Left ventricle myocardium superior (tissue), 1 donor: ENCODE measurements at regions not wholly inside any gene's neighbourhood (a gene's known extent, or its start where the extent isn't known, plus 50 kb on each side); places are given as distances from the start of the nearest gene placed in this dataset.
"Not testable (repeated sequence)": the region's sequence is repeated elsewhere in the genome, so short reads cannot be mapped to it uniquely, and the experiment has no call there.

ENCODE experiments used
- ATAC-seq: fragments of 200-7000 bp; cut with Tn5 transposase; one replicate; pipeline ENCODE4 v1.9.1; 2020; ENCODE audit warnings: mild to moderate bottlenecking, moderate library complexity
- DNase-seq: peaks from one replicate; pipeline ENCODE4 v3.0.0-alpha.2; 2020
- intact Hi-C: fragments of 100-400 bp; cut with micrococcal nuclease; formaldehyde crosslinking; loops from one replicate; pipeline ENCODE4 v1.11.0; 2022
- donor health status: DM: no; HTN: yes; CAD: no; lungs with severe emphysema.

- intact Hi-C loops = loop anchor here (5.0 kb wide), 1 partner anchor 235 kb away; no protein-coding TSS in a partner anchor
- no peak for ATAC-seq
- DNase-seq = no peak
These were observed 51.9 kb upstream of the NMUR2 start for GRCh38 chr5:152456815-152457443.

DNA sequence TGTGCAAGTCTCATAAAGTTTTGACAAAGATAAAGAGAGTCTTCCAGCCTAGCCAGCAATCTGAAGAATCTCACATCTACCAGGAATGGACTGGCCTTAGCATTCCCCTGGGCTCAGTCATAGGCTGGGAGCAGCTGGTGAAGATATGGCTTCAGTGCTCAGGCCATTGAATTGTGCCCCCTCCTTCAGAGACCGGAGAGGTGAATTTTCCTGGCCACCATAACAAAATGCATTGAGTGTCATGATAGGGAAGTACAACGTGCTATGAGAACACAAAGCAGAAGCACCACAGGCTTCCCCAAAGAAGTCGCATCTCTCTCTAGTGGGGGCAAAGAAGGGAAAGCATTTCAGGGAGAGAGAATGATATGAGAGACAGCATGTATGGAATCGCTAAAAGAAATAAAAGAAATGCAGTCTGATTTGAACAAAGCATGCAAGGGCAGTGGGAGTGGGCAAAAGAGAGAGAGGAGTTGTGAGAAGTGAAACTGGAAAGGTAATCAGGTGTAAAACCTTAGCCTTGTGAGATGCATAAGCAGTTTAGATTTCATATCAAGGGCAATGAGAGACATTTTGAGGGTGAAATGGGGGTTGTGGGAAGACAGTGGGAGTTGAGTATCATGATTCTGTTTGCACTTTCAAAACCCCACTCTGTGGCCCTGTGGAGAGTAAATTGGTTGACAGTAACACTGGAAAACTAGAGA lies 57.1 kb upstream of the NMUR2 start:
- DNase-seq (no peak), ATAC-seq (peak; percentile 33)
- intact Hi-C loops = no loop called here

DNA sequence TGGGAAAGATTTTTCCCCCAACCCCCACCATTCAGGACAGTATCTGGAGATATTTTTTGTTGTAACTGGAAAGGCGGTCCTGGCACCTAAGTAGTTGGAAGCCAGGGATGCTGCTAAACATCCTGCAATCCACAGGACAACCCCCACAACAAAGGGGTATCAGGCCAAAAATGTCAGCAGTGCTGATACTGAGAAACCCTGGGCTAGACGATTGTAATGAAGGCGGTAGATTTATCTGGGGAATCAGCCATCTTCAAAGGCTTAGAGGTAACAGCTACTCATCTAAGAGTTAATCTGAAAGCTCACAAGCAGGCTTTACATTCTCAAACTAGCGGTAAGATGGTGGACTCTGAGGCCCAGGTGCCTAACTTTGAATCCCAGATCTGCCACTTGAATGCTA lies 59.0 kb upstream of the NMUR2 start:
- ATAC-seq = no peak
- intact Hi-C loops = no loop called here

DNA sequence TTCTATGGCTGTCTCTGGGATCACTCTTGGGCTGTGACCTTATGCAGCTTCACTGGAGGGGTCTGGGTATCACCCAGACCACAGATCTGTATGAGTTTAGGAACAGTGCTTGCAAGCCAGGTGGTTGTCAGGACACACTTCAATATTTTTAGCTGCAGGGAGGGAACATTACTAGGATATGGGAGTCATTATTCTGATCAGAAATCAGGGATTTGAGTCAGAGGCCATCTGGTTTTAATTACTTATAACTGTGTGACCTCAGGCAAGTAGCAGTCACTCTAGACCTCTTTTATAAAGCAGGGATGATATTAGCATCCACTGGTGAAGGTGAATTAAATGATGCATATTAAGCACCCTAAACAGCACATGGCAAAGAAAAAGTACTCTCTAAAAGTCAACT lies 60.1 kb upstream of the NMUR2 start:
- intact Hi-C loops = no loop called here
- ATAC-seq (peak; percentile 18), DNase-seq (no peak)

More for the DNA sequence above, 59.0 kb upstream of the NMUR2 start:
- no peak for DNase-seq

DNA sequence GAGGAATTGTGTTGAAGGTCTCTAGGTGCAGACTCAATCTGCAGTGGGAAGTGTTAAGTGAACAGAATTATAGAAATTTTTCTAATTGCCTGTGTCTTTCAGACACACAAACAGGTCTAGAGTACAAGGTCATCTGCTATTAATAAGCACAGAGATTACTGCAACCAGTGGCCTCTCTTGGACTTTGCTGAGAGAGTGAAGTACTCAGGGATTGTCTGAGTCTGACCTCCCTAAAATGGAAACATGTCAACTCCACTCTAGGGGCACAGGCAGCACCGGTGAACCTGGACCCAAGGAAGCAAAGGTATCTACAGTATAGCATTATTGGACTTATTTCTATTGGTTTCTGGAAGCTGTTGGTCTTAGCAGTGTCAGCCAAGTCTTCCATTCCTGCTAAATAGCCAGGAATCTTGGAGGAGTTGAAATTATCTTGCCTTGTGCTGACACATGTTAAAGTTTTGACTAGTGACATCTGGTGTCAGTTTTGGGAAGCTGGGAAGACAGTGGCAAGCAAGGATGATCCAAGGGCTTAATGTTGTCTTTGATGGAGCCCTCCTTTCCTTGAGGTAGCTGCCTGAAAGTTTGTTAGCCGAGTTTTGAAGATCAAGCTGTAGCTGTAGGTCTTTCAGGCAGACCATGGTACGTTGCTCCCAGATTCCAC lies 61.1 kb upstream of the NMUR2 start:
- no peak for DNase-seq
- intact Hi-C loops = no loop called here
- peak; percentile 93 for ATAC-seq

DNA sequence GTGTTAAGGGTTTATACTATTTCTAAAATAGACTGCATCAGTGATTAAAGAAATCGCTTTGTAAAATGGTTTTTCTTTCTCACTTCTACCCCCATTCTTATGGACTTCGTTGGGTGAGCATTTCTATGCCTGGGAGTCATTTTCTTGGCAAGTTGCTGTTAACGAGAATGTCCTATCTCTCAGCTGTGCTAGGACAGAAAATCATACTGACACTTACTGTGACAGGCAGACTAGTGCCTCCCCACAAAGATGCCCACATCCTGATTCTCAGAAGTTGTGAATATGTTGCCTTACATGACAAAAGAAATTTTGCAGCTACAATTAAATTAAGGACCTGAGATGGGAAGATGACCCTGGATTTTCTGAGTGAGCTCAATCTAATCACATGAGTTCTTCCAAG lies 65.1 kb upstream of the NMUR2 start:
- intact Hi-C loops = no loop called here
- DNase-seq (no peak), ATAC-seq (peak; percentile 63)

GRCh38 chr5:152472083-152472482 lies 67.0 kb upstream of the NMUR2 start:
- ATAC-seq (no peak), DNase-seq (no peak)
- intact Hi-C loops = no loop called here

- intact Hi-C loops = no loop called here
- ATAC-seq (no peak), DNase-seq (no peak)
These were observed 69.9 kb upstream of the NMUR2 start for GRCh38 chr5:152474961-152475360.

DNA sequence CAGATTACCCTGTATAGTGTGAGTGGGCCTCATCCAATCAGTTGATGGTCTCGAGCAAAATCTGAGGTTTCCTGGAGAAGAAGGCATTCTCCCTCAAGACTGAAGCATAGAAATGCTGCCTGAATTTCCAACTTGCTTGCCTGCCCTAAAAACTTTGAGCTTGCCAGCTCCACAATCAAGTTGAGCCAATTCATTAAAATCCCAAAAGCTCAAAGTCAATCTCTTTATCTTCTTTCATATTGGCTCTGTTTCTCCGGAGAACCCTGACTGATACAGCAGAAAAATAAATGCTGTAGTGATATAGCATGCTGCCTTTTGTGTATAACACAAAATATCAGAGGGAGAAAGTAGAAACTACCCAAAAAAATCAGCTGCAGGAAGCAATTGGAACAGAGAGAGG lies 72.5 kb upstream of the NMUR2 start:
- ATAC-seq (no peak), DNase-seq (no peak)
- intact Hi-C loops = no loop called here

DNA sequence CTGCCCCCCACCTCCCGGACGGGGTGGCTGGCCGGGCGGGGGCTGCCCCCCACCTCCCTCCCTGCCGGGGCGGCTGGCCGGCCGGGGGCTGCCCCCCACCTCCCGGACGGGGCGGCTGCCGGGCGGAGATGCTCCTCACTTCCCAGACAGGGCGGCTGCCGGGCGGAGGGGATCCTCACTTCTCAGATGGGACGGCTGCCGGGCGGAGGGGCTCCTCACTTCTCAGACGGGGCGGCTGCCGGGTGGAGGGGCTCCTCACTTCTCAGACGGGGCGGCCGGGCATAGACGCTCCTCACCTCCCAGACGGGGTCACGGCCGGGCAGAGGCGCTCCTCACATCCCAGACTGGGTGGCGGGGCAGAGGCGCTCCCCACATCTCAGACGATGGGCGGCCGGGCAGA lies 74.8 kb upstream of the NMUR2 start:
- DNase-seq, ATAC-seq, intact Hi-C loops: not testable (repeated sequence)

DNA sequence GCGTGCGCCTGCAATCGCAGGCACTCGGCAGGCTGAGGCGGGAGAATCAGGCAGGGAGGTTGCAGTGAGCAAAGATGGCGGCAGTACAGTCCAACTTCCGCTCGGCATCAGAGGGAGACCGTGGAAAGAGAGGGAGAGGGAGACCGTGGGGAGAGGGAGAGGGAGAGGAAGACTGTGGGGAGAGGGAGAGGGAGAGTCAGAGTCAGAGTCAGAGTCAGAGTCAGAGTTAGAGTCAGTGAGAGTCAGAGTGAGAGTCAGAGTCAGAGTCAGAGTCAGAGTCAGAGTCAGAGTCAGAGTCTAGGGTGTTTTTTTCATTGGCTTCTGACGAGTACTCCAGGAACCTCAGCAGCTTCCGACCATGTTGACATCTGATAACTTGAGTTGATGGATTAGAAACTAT lies 75.6 kb upstream of the NMUR2 start:
- DNase-seq, ATAC-seq, intact Hi-C loops: not testable (repeated sequence)

GRCh38 chr5:152487130-152487529 lies 82.1 kb upstream of the NMUR2 start:
- DNase-seq = no peak
- peak; percentile 52 for ATAC-seq
- intact Hi-C loops = no loop called here

GRCh38 chr5:152488869-152489268 lies 83.8 kb upstream of the NMUR2 start:
- intact Hi-C loops = no loop called here
- ATAC-seq (no peak), DNase-seq (no peak)

DNA sequence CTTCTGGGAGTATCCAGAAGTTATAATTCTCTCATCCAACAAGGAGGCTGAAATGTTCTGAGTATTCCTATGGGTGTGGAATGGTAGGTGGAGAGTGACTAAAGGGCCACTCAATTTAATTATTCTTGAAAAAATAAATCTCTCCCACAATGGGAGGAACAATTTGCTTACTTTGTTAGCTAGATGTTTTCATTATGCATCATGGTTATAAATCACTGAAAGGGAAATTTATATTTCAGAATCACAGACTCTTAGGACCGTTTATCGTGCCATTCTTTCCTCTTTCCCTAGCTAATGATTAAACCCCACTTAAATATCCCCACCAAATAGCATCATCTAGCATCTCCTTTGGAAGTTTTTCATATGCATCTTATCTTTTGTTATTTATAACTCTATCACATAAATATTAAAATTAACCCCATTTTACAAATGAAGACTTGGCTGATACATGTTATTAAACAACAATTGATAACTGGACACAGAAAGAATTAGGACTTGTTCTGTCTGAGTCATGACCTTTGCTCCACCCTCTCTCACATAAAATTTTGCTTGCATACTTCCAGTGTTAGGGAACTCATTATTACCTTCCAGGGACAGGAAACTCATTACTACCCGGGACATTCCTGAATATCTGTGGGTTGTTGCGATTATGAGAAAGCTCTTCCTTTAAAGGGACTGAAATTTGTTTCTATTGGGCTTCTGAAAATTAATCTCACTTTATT lies 94.9 kb upstream of the NMUR2 start:
- ATAC-seq (no peak), DNase-seq (no peak)
- intact Hi-C loops = no loop called here

DNA sequence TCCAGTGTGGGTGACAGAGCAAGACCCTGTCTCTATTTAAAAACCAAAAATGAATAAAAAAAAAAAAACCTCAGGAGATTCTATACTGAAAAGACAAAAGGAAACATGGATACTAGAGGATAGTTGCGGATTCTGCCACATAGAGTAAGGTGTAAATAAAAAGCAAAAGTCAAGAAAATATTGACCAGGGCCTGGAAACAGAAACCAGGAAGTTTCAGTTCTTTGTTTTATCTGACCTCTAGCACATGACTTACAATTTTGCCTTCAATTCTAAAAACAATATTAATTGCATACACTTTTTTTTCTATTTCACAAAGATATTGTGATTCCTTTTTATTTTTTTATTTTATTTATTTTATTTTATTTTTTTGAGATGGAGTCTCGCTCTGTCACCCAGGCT lies 96.2 kb upstream of the NMUR2 start:
- intact Hi-C loops = no loop called here
- ATAC-seq (no peak), DNase-seq (no peak)

GRCh38 chr5:152503206-152503605 lies 98.1 kb upstream of the NMUR2 start:
- DNase-seq (no peak), ATAC-seq (no peak)
- intact Hi-C loops = no loop called here

GRCh38 chr5:152505442-152506042 lies 100.5 kb upstream of the NMUR2 start:
- peak; percentile 88 for ATAC-seq
- intact Hi-C loops = loop anchor here (2.0 to 5.0 kb wide), 2 partner anchors 127 to 678 kb away; no protein-coding TSS in a partner anchor
- peak; percentile 39 for DNase-seq

DNA sequence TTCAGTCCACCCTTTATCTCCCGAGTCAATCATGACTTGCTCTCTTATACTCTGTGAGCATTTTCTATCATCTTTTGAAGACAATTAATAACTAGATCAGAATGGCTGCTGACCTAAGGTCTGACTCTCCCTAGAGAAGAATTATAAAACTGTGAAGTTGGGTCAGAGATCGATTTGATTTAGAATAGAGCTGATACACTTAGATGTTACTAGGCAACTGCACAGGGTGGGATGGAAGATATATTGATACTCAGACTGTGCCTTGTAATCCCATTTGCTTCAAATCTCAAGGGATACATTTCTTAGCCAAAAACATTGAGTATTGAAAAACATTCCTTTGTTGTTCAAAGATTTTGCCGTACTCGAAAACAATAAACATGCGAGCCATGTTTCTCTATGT lies 106.0 kb upstream of the NMUR2 start:
- ATAC-seq (no peak), DNase-seq (no peak)
- intact Hi-C loops = no loop called here

- DNase-seq = no peak
- no peak for ATAC-seq
- intact Hi-C loops = no loop called here
These were observed 106.6 kb upstream of the NMUR2 start for GRCh38 chr5:152511531-152512132.
